Astrocyte of the cerebellum (primary cell): ENCODE measurements at regions not wholly inside any gene's neighbourhood (a gene's known extent, or its start where the extent isn't known, plus 50 kb on each side); places are given as distances from the start of the nearest gene placed in this dataset.

Source experiments
- DNase-seq: peaks from one replicate; pipeline ENCODE4 v3.0.0-alpha.2; 2011; ENCODE audit warnings: low read depth
- H3K4me3 ChIP-seq: 2 replicates; pipeline ENCODE4 v1.5.1; 2011; ENCODE audit warnings: mild to moderate bottlenecking, low read depth, low read length, moderate library complexity
- in situ Hi-C: cut with HindIII; loops from 2 replicates; pipeline ENCODE4 v1.10.0; 2017; ENCODE audit warnings: low sequenced_read_pairs
- TF ChIP-seq, protein P1 (sequence below): IDR thresholded peaks from 2 replicates; pipeline ENCODE4 v1.5.1; 2012; ENCODE audit warnings: low read length, low read depth, moderate library complexity, mild to moderate bottlenecking; ENCODE audit errors: missing control alignments

DNA sequence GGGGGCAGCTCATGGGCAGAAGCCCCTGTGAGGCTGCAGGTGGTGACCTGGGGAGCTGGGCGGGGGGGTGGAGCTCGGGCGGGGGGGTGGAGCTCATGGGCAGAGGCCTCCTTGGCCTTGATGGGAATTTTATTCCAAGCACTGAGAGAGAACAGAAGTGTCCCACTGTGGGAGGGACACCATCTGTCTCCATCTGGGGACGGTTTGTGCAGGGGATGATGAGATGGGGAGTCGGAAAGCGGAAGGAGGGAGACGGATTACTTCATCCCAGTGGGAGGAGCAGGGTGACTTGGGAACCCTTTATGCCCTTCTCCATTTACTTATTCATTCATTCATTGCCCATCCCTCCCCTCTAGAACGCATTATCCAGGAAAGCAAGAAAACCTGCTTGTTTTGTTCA, 304.7 kb downstream of the ADGRD1 start:
- no peak overlapping the region for H3K4me3 ChIP-seq
- no peak for DNase-seq
- in situ Hi-C loops = no loop called here
- TF ChIP-seq, protein P1, sequence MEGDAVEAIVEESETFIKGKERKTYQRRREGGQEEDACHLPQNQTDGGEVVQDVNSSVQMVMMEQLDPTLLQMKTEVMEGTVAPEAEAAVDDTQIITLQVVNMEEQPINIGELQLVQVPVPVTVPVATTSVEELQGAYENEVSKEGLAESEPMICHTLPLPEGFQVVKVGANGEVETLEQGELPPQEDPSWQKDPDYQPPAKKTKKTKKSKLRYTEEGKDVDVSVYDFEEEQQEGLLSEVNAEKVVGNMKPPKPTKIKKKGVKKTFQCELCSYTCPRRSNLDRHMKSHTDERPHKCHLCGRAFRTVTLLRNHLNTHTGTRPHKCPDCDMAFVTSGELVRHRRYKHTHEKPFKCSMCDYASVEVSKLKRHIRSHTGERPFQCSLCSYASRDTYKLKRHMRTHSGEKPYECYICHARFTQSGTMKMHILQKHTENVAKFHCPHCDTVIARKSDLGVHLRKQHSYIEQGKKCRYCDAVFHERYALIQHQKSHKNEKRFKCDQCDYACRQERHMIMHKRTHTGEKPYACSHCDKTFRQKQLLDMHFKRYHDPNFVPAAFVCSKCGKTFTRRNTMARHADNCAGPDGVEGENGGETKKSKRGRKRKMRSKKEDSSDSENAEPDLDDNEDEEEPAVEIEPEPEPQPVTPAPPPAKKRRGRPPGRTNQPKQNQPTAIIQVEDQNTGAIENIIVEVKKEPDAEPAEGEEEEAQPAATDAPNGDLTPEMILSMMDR = no peak

DNA sequence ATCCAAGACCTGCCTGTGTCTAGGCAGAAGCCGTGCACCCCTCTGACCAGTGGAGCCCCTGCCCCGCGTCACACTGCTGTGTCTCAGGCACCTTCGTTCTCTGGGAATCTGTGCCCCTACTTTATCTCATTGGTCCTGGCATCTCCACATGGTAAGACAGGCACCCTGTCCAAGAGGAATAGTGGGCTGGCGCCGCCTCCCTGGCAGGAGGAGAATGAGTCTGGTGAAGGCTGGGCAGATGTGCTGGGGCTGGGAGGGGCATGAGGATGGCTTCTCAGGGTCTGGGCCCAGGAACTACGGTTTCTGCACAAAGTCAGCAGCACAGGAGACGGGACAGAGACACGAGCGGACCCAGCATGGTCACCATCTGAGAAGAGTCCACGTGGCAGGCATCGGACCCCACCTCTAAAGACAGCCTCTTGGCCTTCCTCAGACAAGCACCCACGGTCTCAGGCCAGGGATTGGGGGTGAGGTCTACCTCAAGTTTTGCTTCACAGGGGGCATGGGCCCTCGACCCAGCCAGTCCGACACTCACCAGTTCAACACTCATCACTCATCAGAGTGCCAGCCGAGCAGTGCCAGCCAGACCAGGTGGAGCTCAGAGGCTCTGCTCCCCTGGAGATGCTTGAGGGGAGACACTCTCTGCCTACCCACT, 306.7 kb downstream of the ADGRD1 start:
- TF ChIP-seq, protein P1 = no peak
- in situ Hi-C loops = no loop called here
- DNase-seq = no peak
- no peak overlapping the region for H3K4me3 ChIP-seq

- H3K4me3 ChIP-seq = no peak overlapping the region
- DNase-seq = no peak
- TF ChIP-seq, protein P1 = no peak
- in situ Hi-C loops = no loop called here
Measured at GRCh38 chr12:131260954-131261353, 307.2 kb downstream of the ADGRD1 start.

DNA sequence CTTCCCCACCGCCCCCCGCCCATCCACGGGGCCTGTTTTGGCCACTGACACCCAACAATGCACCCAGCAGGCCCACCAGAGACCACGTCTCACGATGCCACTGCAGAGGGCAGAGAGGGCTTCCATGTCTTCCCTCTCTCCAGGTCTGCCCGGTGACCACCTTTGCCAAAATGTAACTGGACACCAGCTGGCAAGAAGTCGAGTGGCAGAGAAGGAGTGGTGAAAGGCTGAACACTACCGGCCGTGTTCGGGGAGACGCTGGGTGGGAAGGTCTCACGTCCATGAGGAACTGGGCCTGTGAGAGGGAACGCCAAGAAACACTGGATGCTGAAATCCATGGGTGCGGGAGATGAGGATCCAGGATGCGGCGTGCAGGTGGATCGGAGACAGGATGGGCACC, 308.2 kb downstream of the ADGRD1 start:
- no peak overlapping the region for H3K4me3 ChIP-seq
- in situ Hi-C loops = no loop called here
- DNase-seq = no peak
- TF ChIP-seq, protein P1 = no peak

DNA sequence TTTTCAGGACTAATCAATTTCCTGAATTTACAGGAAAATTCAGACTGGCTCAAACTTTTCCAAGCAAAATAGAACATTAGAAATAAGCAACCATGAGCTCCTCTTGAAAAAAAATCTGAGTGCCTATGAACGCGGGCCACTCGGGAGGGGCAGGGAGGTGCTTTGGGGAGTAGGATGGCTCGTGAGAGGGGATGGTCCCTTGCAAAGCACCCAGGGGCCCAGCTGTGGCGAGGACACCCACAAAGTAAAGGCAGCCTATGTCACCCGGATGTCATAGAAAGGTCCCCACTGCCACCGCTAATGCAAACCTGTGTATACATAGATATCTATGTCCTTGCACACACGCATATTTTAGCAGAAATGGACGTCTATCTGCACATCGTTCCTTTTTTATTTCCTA, 309.9 kb downstream of the ADGRD1 start:
- no peak overlapping the region for H3K4me3 ChIP-seq
- TF ChIP-seq, protein P1 = no peak
- in situ Hi-C loops = no loop called here
- no peak for DNase-seq

DNA sequence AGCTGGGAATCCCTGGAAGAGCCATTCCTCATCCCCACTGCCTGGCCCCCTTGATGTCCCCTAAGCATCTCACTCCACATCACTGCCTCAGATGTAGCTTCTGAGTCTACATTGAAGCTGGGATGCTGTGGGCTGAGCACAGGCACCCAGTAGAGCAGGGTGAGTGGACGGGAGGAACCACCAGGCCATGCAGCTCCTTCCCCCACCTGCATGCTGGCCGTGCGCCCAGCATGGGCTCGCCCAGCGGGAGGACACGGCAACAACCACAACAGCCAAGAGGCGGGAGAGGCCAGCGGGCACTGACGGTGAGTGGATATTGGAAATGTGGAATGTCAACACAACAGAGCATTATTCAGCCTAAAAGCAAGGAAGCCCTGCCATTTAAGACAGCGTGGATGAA, 310.9 kb downstream of the ADGRD1 start:
- DNase-seq = no peak
- in situ Hi-C loops = no loop called here
- no peak overlapping the region for H3K4me3 ChIP-seq
- TF ChIP-seq, protein P1 = no peak
